Urinary bladder (tissue), 3 donors: ENCODE measurements at regions not wholly inside any gene's neighbourhood (a gene's known extent, or its start where the extent isn't known, plus 50 kb on each side); places are given as distances from the start of the nearest gene placed in this dataset.

ENCODE experiments used
- DNase-seq: peaks from one replicate; pipeline ENCODE4 v3.0.0-alpha.2; 2015; ENCODE audit errors: extremely low spot score
- H3K27ac ChIP-seq: one replicate; pipeline ENCODE4 v1.5.1; 2013; ENCODE audit warnings: low read depth, mild to moderate bottlenecking, moderate library complexity
- H3K36me3 ChIP-seq: one replicate; pipeline ENCODE4 v1.6.1; 2013; ENCODE audit warnings: mild to moderate bottlenecking, moderate library complexity; ENCODE audit not compliant: insufficient read depth
- H3K4me1 ChIP-seq: one replicate; pipeline ENCODE4 v1.6.1; 2013; ENCODE audit warnings: mild to moderate bottlenecking, moderate library complexity; ENCODE audit not compliant: insufficient read depth
- H3K4me3 ChIP-seq: one replicate; pipeline ENCODE4 v1.5.1; 2013; ENCODE audit warnings: low read depth, low read length
- WGBS: extraction: QIAGEN DNeasy Blood & Tissue Kit; methylation state at CpG from one replicate; pipeline ENCODE4 v1.1.7; 2013; 5-methylcytosine and 5-hydroxymethylcytosine counted together
- donor health status: healthy with polysubstance abuse.
- donor health status: healthy.

- WGBS, result 62% methylated on average over 9 of the region's 9 CpGs
- Histone ChIP-seq H3K4me1 (no peaks in the 10 kb centered on the region), H3K36me3 (no peaks in the 10 kb centered on the region), H3K27ac (no peak overlapping the region), H3K4me3 (no peak overlapping the region)
- DNase-seq, result no peak
These were observed 352.5 kb downstream of the FOXL1 start for GRCh38 chr16:86930663-86931373.

GRCh38 chr16:86931410-86931941 lies 353.1 kb downstream of the FOXL1 start:
- Histone ChIP-seq H3K4me3 (no peak overlapping the region), H3K36me3 (no peaks in the 10 kb centered on the region), H3K4me1 (no peaks in the 10 kb centered on the region), H3K27ac (no peak overlapping the region)
- peak; percentile 37 for DNase-seq
- 12% methylated on average over 26 of the region's 26 CpGs for WGBS

- Histone ChIP-seq H3K27ac (no peak overlapping the region), H3K4me3 (no peak overlapping the region), H3K4me1 (no peaks in the 10 kb centered on the region), H3K36me3 (no peaks in the 10 kb centered on the region)
- WGBS, result 91% methylated on average over 8 of the region's 8 CpGs
- no peak for DNase-seq
These were observed 354.0 kb downstream of the FOXL1 start for GRCh38 chr16:86932130-86932982.

GRCh38 chr16:86934581-86935375 lies 356.4 kb downstream of the FOXL1 start:
- 43% methylated on average over 27 of the region's 27 CpGs for WGBS
- no peak overlapping the region for H3K4me3 ChIP-seq
- no peak for DNase-seq
- H3K27ac ChIP-seq, result no peak overlapping the region
- H3K36me3 ChIP-seq, result no peaks in the 10 kb centered on the region
- no peaks in the 10 kb centered on the region for H3K4me1 ChIP-seq

- 96% methylated on average over 2 of the region's 2 CpGs for WGBS
- Histone ChIP-seq H3K36me3 (no peaks in the 10 kb centered on the region), H3K4me3 (no peak overlapping the region), H3K27ac (no peak overlapping the region), H3K4me1 (no peaks in the 10 kb centered on the region)
- no peak for DNase-seq
These were observed 361.3 kb downstream of the FOXL1 start for GRCh38 chr16:86939609-86940008.

GRCh38 chr16:86941731-86942130 lies 363.4 kb downstream of the FOXL1 start:
- Histone ChIP-seq H3K36me3 (no peaks in the 10 kb centered on the region), H3K27ac (no peak overlapping the region), H3K4me1 (no peaks in the 10 kb centered on the region), H3K4me3 (no peak overlapping the region)
- no peak for DNase-seq
- 92% methylated on average over 6 of the region's 6 CpGs for WGBS

GRCh38 chr16:86942151-86943051 lies 364.1 kb downstream of the FOXL1 start:
- no peak overlapping the region for H3K4me3 ChIP-seq
- WGBS, result 81% methylated on average over 21 of the region's 21 CpGs
- H3K4me1 ChIP-seq, result no peaks in the 10 kb centered on the region
- no peaks in the 10 kb centered on the region for H3K36me3 ChIP-seq
- no peak overlapping the region for H3K27ac ChIP-seq
- no peak for DNase-seq

- DNase-seq, result no peak
- Histone ChIP-seq H3K27ac (no peak overlapping the region), H3K36me3 (no peaks in the 10 kb centered on the region), H3K4me1 (no peaks in the 10 kb centered on the region), H3K4me3 (no peak overlapping the region)
- WGBS, result 91% methylated on average over 22 of the region's 22 CpGs
These were observed 367.0 kb downstream of the FOXL1 start for GRCh38 chr16:86945166-86945900.

GRCh38 chr16:86946396-86946795 lies 368.0 kb downstream of the FOXL1 start:
- no peak for DNase-seq
- H3K4me1 ChIP-seq, result no peaks in the 10 kb centered on the region
- 44% methylated on average over 7 of the region's 7 CpGs for WGBS
- H3K27ac ChIP-seq, result no peak overlapping the region
- H3K36me3 ChIP-seq, result no peaks in the 10 kb centered on the region
- no peak overlapping the region for H3K4me3 ChIP-seq

- WGBS, result 90% methylated on average over 10 of the region's 10 CpGs
- DNase-seq, result no peak
- Histone ChIP-seq H3K36me3 (no peaks in the 10 kb centered on the region), H3K27ac (no peak overlapping the region), H3K4me3 (no peak overlapping the region), H3K4me1 (no peaks in the 10 kb centered on the region)
These were observed 368.6 kb downstream of the FOXL1 start for GRCh38 chr16:86946981-86947380.

- WGBS, result 92% methylated on average over 12 of the region's 12 CpGs
- Histone ChIP-seq H3K4me1 (no peaks in the 10 kb centered on the region), H3K27ac (no peak overlapping the region), H3K36me3 (no peaks in the 10 kb centered on the region), H3K4me3 (no peak overlapping the region)
- no peak for DNase-seq
These were observed 369.1 kb downstream of the C16orf95 start for GRCh38 chr16:86948046-86948445.

GRCh38 chr16:86949116-86949515 lies 368.1 kb downstream of the C16orf95 start:
- no peak overlapping the region for H3K4me3 ChIP-seq
- whole genome bisulfite sequencing, result 52% methylated on average over 14 of the region's 14 CpGs
- no peaks in the 10 kb centered on the region for H3K36me3 ChIP-seq
- no peak for DNase-seq
- no peak overlapping the region for H3K27ac ChIP-seq
- H3K4me1 ChIP-seq, result no peaks in the 10 kb centered on the region
